BJ (cell line): ENCODE measurements at regions not wholly inside any gene's neighbourhood (a gene's known extent, or its start where the extent isn't known, plus 50 kb on each side); places are given as distances from the start of the nearest gene placed in this dataset.
"Not testable (repeated sequence)": the region's sequence is repeated elsewhere in the genome, so short reads cannot be mapped to it uniquely, and the experiment has no call there.

Source experiments
- CTCF ChIA-PET: fragments of 350-600 bp; formaldehyde crosslinking; extraction: SDS; loops from one replicate; lab custom pipeline; 2021; ENCODE audit warnings: antibody characterized with exemption, inconsistent platforms; lab: Yijun Ruan, JAX
- POLR2A ChIA-PET: fragments of 300-600 bp; sonication (Branson Sonifier 250); formaldehyde crosslinking; extraction: SDS; loops from one replicate; lab custom pipeline; 2021; ENCODE audit warnings: antibody characterized with exemption; lab: Charles Lee
- DNase-seq: peaks from one replicate; pipeline ENCODE4 v3.0.0-alpha.2; 2011; ENCODE audit warnings: low read depth
- H3K27me3 ChIP-seq: 2 replicates; pipeline ENCODE4 v1.6.0; 2011; ENCODE audit warnings: low read length; ENCODE audit not compliant: control insufficient read depth, insufficient read depth
- H3K36me3 ChIP-seq: 2 replicates; pipeline ENCODE4 v1.5.1; 2011; ENCODE audit warnings: low read length; ENCODE audit not compliant: control insufficient read depth, insufficient read depth
- H3K4me3 ChIP-seq: 2 replicates; pipeline ENCODE4 v1.5.1; 2011; ENCODE audit warnings: low read depth, mild to moderate bottlenecking, control low read depth, low read length
- CTCF ChIP-seq: IDR thresholded peaks from 2 replicates; pipeline ENCODE4 v1.5.1; 2011; ENCODE audit warnings: low read depth, mild to moderate bottlenecking, control low read depth, inconsistent platforms, low read length, moderate library complexity; ENCODE audit not compliant: insufficient read depth

- Histone ChIP-seq H3K27me3 (no peaks in the 10 kb centered on the region), H3K36me3 (no peaks in the 10 kb centered on the region), H3K4me3 (no peak overlapping the region)
- ChIA-PET CTCF (no interaction called here), POLR2A (no interaction called here)
- no peak for TF ChIP-seq CTCF
- DNase-seq: no peak
Observed at GRCh38 chr9:25094518-25094917, 548.8 kb upstream of the IZUMO3 start.

- ChIA-PET POLR2A (no interaction called here), CTCF (interaction anchor here (0.7 kb wide), 1 partner anchor 1365 kb away, joined by 3 read pairs; no protein-coding TSS in a partner anchor)
- DNase-seq: no peak
- Histone ChIP-seq H3K36me3 (no peaks in the 10 kb centered on the region), H3K4me3 (no peak overlapping the region), H3K27me3 (no peaks in the 10 kb centered on the region)
- TF ChIP-seq CTCF: no peak
Observed at GRCh38 chr9:25078202-25078601, 532.5 kb upstream of the IZUMO3 start.

GRCh38 chr9:25048098-25048724, 502.5 kb upstream of the IZUMO3 start:
- CTCF ChIA-PET: no interaction called here
- POLR2A ChIA-PET: no interaction called here
- no peaks in the 10 kb centered on the region for H3K27me3 ChIP-seq
- no peak for DNase-seq
- no peak for TF ChIP-seq CTCF
- H3K36me3 ChIP-seq: no peaks in the 10 kb centered on the region
- no peak overlapping the region for H3K4me3 ChIP-seq

GRCh38 chr9:25045469-25045868, 499.8 kb upstream of the IZUMO3 start:
- POLR2A ChIA-PET, H3K27me3 ChIP-seq, H3K4me3 ChIP-seq, H3K36me3 ChIP-seq, DNase-seq, CTCF ChIA-PET: not testable (repeated sequence)

GRCh38 chr9:25029743-25030142, 484.0 kb upstream of the IZUMO3 start:
- Histone ChIP-seq H3K4me3 (no peak overlapping the region), H3K27me3 (no peaks in the 10 kb centered on the region), H3K36me3 (no peaks in the 10 kb centered on the region)
- TF ChIP-seq CTCF: no peak
- ChIA-PET CTCF (no interaction called here), POLR2A (no interaction called here)
- no peak for DNase-seq

- TF ChIP-seq CTCF: no peak
- DNase-seq: no peak
- CTCF ChIA-PET: no interaction called here
- POLR2A ChIA-PET: no interaction called here
- H3K36me3 ChIP-seq: no peaks in the 10 kb centered on the region
- no peak overlapping the region for H3K4me3 ChIP-seq
- no peaks in the 10 kb centered on the region for H3K27me3 ChIP-seq
Observed at GRCh38 chr9:25025686-25026085, 480.0 kb upstream of the IZUMO3 start.
